ENCODE measurements at regions not wholly inside any gene's neighbourhood (a gene's known extent, or its start where the extent isn't known, plus 50 kb on each side); places are given as distances from the start of the nearest gene placed in this dataset.

DNA sequence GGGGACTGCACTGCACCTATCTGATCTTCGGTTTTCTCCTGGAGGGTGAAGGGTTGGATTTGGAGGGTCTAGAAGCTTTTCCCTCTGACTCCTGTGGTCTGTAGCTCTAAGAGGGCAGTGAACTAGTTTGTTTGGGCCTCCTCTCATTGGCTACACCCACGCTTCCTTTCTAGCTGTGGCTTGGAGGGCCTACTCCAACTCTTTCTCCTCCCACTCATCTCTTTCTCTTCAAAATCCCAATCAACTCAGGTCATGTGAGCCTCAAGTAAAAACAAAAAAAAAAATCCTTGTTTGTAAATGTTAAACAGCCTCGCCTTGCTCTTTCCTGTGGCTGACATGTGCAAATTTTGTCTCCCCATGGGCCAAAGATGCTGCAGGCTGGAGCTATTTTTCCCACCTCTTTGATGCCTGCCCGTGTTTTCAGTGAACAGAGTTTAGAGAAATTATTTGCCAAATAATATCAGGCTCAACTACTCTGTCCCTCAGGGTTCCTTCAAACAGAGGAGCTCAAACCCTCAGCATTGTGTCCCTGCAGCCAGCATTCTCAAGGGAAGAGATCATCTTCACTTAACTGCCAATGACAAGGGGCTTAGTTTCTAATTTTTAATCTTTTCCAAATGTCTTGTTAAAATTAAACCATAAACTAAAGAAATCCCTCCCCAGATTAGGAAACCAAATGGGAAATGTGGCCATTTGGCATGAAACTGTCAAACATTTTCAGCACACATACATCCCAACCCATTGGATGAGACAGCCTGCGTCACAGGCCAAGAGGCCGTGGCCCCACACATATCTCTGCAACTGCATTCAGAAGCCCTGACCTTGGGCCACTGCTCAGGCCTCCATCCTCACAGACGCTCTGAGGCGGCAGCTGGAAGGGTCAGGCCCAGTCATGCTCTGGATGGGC lies 114.8 kb upstream of the THBS1 start:
- TF ChIP-seq POLR2A (IDR thresholded peaks at IDR 0.05; ENCODE audit: control extremely low read depth in 1 of 2, low read depth in 2 of 2, low read length in 2 of 2) = no peak
- TF ChIP-seq, protein P1, sequence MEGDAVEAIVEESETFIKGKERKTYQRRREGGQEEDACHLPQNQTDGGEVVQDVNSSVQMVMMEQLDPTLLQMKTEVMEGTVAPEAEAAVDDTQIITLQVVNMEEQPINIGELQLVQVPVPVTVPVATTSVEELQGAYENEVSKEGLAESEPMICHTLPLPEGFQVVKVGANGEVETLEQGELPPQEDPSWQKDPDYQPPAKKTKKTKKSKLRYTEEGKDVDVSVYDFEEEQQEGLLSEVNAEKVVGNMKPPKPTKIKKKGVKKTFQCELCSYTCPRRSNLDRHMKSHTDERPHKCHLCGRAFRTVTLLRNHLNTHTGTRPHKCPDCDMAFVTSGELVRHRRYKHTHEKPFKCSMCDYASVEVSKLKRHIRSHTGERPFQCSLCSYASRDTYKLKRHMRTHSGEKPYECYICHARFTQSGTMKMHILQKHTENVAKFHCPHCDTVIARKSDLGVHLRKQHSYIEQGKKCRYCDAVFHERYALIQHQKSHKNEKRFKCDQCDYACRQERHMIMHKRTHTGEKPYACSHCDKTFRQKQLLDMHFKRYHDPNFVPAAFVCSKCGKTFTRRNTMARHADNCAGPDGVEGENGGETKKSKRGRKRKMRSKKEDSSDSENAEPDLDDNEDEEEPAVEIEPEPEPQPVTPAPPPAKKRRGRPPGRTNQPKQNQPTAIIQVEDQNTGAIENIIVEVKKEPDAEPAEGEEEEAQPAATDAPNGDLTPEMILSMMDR (IDR thresholded peaks at IDR 0.05; ENCODE audit: control extremely low read depth in 1 of 3, insufficient read depth in 1 of 3, low read depth in 1 of 3, low read length in 3 of 3) = no peak
